ENCODE measurements at regions not wholly inside any gene's neighbourhood (a gene's known extent, or its start where the extent isn't known, plus 50 kb on each side); places are given as distances from the start of the nearest gene placed in this dataset.

- TF ChIP-seq POLR2AphosphoS5 (IDR thresholded peaks at IDR 0.05; ENCODE audit: low read depth, low read length) (no peak), SIN3A (IDR thresholded peaks at IDR 0.05; ENCODE audit: borderline replicate concordance, insufficient read depth, low read length) (no peak), FOXP2 (optimal IDR thresholded peaks at IDR 0.05; ENCODE audit: borderline replicate concordance, extremely low read depth, extremely low read length, insufficient read depth) (no peak), REST (IDR thresholded peaks at IDR 0.05; ENCODE audit: insufficient read depth in 1 of 2, low read depth in 2 of 2, low read length in 2 of 2) (no peak), TAF1 (IDR thresholded peaks at IDR 0.05; ENCODE audit: borderline replicate concordance, insufficient read depth, low read length) (no peak)
Observed at GRCh38 chr17:31609331-31609730, 217.9 kb downstream of the RAB11FIP4 start.

GRCh38 chr17:31608659-31609254 lies 217.3 kb downstream of the RAB11FIP4 start:
- TF ChIP-seq FOXP2 (optimal IDR thresholded peaks at IDR 0.05; ENCODE audit: borderline replicate concordance, extremely low read depth, extremely low read length, insufficient read depth) (no peak), REST (IDR thresholded peaks at IDR 0.05; ENCODE audit: insufficient read depth in 1 of 2, low read depth in 2 of 2, low read length in 2 of 2) (no peak), TAF1 (IDR thresholded peaks at IDR 0.05; ENCODE audit: borderline replicate concordance, insufficient read depth, low read length) (no peak), POLR2AphosphoS5 (IDR thresholded peaks at IDR 0.05; ENCODE audit: low read depth, low read length) (no peak), SIN3A (IDR thresholded peaks at IDR 0.05; ENCODE audit: borderline replicate concordance, insufficient read depth, low read length) (no peak)

- no peak for TF ChIP-seq SIN3A (IDR thresholded peaks at IDR 0.05; ENCODE audit: borderline replicate concordance, insufficient read depth, low read length)
- TF ChIP-seq POLR2AphosphoS5 (IDR thresholded peaks at IDR 0.05; ENCODE audit: low read depth, low read length) = no peak
- no peak for TF ChIP-seq REST (IDR thresholded peaks at IDR 0.05; ENCODE audit: insufficient read depth in 1 of 2, low read depth in 2 of 2, low read length in 2 of 2)
- no peak for TF ChIP-seq FOXP2 (optimal IDR thresholded peaks at IDR 0.05; ENCODE audit: borderline replicate concordance, extremely low read depth, extremely low read length, insufficient read depth)
- TF ChIP-seq TAF1 (IDR thresholded peaks at IDR 0.05; ENCODE audit: borderline replicate concordance, insufficient read depth, low read length) = no peak
Observed at GRCh38 chr17:31605761-31606160, 214.3 kb downstream of the RAB11FIP4 start.

GRCh38 chr17:31604936-31605335 lies 213.5 kb downstream of the RAB11FIP4 start:
- TF ChIP-seq TAF1 (IDR thresholded peaks at IDR 0.05; ENCODE audit: borderline replicate concordance, insufficient read depth, low read length) = no peak
- no peak for TF ChIP-seq REST (IDR thresholded peaks at IDR 0.05; ENCODE audit: insufficient read depth in 1 of 2, low read depth in 2 of 2, low read length in 2 of 2)
- TF ChIP-seq POLR2AphosphoS5 (IDR thresholded peaks at IDR 0.05; ENCODE audit: low read depth, low read length) = no peak
- TF ChIP-seq SIN3A (IDR thresholded peaks at IDR 0.05; ENCODE audit: borderline replicate concordance, insufficient read depth, low read length) = no peak
- no peak for TF ChIP-seq FOXP2 (optimal IDR thresholded peaks at IDR 0.05; ENCODE audit: borderline replicate concordance, extremely low read depth, extremely low read length, insufficient read depth)
